OCI-LY3 (cell line): ENCODE measurements at regions not wholly inside any gene's neighbourhood (a gene's known extent, or its start where the extent isn't known, plus 50 kb on each side); places are given as distances from the start of the nearest gene placed in this dataset.

ENCODE experiments used
- EZH2phosphoT487 ChIP-seq: fragments of 200-600 bp; shearing (Covaris generic); IDR thresholded peaks from 2 replicates; pipeline ENCODE4 v1.6.1; 2018; ENCODE audit warnings: antibody characterized with exemption, mixed run types, low read depth
- TF ChIP-seq, protein P1 (sequence below): fragments of 200-600, 300-600 bp; sonication (generic); IDR thresholded peaks from 2 replicates; pipeline ENCODE4 v1.5.1; 2014; ENCODE audit warnings: antibody characterized with exemption, low read length, low read depth

- TF ChIP-seq, protein P1, sequence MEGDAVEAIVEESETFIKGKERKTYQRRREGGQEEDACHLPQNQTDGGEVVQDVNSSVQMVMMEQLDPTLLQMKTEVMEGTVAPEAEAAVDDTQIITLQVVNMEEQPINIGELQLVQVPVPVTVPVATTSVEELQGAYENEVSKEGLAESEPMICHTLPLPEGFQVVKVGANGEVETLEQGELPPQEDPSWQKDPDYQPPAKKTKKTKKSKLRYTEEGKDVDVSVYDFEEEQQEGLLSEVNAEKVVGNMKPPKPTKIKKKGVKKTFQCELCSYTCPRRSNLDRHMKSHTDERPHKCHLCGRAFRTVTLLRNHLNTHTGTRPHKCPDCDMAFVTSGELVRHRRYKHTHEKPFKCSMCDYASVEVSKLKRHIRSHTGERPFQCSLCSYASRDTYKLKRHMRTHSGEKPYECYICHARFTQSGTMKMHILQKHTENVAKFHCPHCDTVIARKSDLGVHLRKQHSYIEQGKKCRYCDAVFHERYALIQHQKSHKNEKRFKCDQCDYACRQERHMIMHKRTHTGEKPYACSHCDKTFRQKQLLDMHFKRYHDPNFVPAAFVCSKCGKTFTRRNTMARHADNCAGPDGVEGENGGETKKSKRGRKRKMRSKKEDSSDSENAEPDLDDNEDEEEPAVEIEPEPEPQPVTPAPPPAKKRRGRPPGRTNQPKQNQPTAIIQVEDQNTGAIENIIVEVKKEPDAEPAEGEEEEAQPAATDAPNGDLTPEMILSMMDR = no peak
- no peak for TF ChIP-seq EZH2phosphoT487
These were observed 453.9 kb upstream of the PROK2 start for GRCh38 chr3:72238801-72239200.
